ENCODE measurements at regions not wholly inside any gene's neighbourhood (a gene's known extent, or its start where the extent isn't known, plus 50 kb on each side); places are given as distances from the start of the nearest gene placed in this dataset.
"Not testable (repeated sequence)": the region's sequence is repeated elsewhere in the genome, so short reads cannot be mapped to it uniquely, and the experiment has no call there.

GRCh38 chr10:84862551-84862950, 534.2 kb downstream of the CCSER2 start:
- no peak for TF ChIP-seq CTCF (IDR thresholded peaks at IDR 0.05; ENCODE audit: extremely low read depth, missing control alignments)
- no peak for DNase-seq (ENCODE audit: low spot score)

DNA sequence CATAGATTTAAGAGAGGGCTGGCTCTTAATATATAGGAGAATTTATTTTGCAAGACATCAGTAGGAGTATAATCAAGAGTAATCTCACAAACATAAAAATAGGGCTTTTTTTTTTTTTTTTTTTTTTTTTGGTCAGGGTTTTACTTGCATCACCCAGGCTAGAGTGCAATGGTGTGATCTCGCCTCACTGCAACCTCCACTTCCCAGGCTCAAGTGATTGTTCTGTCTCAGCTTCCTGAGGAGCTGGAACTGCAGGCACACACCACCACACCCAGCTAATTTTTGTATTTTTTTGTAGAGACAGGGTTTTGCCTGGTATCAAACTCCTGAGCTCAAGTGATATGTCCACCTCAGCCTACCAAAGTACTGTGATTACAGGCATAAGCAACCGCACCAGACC, 535.3 kb downstream of the CCSER2 start:
- no peak for DNase-seq (ENCODE audit: low spot score)
- TF ChIP-seq CTCF (IDR thresholded peaks at IDR 0.05; ENCODE audit: extremely low read depth, missing control alignments) = no peak

DNA sequence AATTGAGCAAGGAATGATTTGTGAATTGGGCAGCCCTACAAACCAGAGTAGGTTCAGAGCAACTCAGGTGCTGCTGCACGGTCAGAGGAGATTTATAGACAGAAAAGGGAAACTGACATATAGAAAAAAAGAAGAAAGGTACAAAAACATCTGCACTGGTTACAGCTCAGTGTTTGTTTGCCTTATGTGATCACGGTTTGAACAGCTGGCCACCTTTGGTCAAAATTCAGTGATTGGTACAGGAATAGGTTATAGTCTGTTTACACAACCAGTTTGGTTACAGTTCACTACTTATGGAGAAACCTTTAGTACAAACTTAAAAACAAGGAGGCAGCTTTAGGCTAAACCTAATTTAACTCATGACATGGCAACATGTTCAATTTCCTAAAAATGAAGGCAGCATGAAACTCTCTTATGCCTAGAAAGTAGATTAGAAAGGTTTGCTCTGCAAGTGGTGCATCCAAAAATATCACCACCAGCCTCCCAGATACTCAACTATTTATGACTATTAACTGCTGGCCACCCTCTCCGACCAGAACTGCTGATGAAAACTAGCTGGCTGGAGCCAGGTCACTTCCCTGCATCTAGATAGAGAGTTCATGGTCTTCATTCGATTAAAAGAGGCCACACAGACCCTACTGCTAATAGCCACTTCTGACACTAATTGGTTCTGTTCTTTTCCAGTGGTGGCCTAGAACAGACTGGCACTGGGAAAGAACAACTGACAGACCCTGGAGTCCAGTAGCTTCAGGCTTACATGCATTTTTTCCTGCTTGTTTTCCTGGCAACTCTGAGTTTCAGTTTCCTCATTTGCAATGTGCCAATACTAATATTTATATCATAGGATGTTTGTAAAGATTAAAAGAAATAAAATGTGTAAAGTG, 548.0 kb downstream of the CCSER2 start:
- no peak for DNase-seq (ENCODE audit: low spot score)
- no peak for TF ChIP-seq CTCF (IDR thresholded peaks at IDR 0.05; ENCODE audit: extremely low read depth, missing control alignments)

DNA sequence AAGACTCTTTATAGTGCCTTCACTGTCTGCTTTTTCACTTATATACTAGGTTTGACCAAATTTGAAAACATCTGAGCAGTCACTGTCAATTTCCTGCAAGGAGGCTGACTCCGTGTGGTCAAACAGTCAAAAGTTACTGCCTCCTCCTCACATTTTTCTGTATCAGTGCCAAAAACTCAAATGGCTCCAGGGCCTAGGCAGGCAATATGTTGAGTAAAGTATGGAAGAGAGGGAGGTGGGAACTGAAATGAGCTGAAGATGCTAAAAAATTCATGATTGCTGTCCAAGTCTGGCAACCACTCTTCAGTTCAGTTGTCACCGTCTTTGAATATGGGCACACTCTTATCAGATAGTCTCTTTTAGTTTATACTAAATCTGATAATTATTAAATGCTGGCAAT, 551.6 kb downstream of the CCSER2 start:
- no peak for DNase-seq (ENCODE audit: low spot score)
- no peak for TF ChIP-seq CTCF (IDR thresholded peaks at IDR 0.05; ENCODE audit: extremely low read depth, missing control alignments)

DNA sequence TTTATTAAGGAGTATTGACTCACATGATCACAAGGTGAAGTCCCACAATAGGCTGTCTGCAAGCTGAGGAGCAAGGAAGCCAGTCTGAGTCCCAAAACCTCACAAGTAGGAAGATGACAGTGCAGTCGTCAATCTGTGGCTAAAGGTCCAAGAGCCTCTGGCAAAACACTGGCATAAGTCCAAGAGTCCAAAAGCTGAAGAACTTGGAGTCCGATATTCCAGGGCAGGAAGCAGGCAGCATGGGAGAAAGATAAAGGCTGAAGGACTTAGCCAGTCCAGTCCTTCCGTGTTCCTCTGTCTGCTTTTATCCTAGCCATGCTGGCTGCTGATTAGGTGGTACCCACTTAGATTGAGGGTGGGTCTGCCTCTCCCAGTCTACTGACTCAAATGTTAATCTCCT, 553.3 kb downstream of the CCSER2 start:
- not testable (repeated sequence) for DNase-seq (ENCODE audit: low spot score)

GRCh38 chr10:84890706-84891105, 562.3 kb downstream of the CCSER2 start:
- no peak for DNase-seq (ENCODE audit: low spot score)

DNA sequence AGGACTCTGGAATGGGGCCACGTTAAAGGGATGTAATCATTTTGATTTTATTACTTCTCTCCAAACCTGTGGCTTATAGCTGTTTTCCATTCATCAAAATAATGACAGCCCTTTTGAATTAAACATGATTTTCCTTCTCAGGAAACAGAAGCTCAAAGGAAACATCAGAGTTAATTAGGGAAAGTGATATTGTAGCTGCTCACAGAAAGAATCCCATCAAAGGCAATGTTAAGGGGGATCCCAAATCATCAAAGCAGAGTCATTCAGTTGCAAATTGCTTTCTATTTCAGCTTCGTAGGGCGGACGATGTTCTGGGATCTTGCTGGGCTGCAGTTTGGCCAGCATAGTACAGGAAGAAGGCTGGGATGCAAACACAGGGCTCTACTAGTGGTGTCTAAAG, 563.2 kb downstream of the CCSER2 start:
- no peak for TF ChIP-seq CTCF (IDR thresholded peaks at IDR 0.05; ENCODE audit: extremely low read depth, missing control alignments)
- DNase-seq (ENCODE audit: low spot score) = no peak

More at GRCh38 chr10:84890706-84891105, 562.3 kb downstream of the CCSER2 start:
- no peak for TF ChIP-seq CTCF (IDR thresholded peaks at IDR 0.05; ENCODE audit: extremely low read depth, missing control alignments)

- TF ChIP-seq CTCF (IDR thresholded peaks at IDR 0.05; ENCODE audit: extremely low read depth, missing control alignments) = no peak
Observed at GRCh38 chr10:84895541-84895940, 567.2 kb downstream of the CCSER2 start.

More at GRCh38 chr10:84895541-84895940, 567.2 kb downstream of the CCSER2 start:
- DNase-seq (ENCODE audit: low spot score) = no peak

Measured in GM20000 (cell line).